Osteocyte (in vitro differentiated cells): ENCODE measurements at regions not wholly inside any gene's neighbourhood (a gene's known extent, or its start where the extent isn't known, plus 50 kb on each side); places are given as distances from the start of the nearest gene placed in this dataset.

Experiments
- DNase-seq: peaks from one replicate; pipeline ENCODE4 v3.0.0; 2021; ENCODE audit warnings: mixed read lengths; ENCODE audit not compliant: unreplicated experiment; ENCODE audit errors: extremely low spot score
- H3K27ac Mint-ChIP-seq: one replicate; pipeline ENCODE4 v1.8.0; 2021; ENCODE audit warnings: mild to moderate bottlenecking, mixed read lengths; ENCODE audit not compliant: unreplicated experiment
- H3K27me3 Mint-ChIP-seq: one replicate; pipeline ENCODE4 v1.8.0; 2021; ENCODE audit warnings: mixed read lengths; ENCODE audit not compliant: unreplicated experiment
- H3K36me3 Mint-ChIP-seq: one replicate; pipeline ENCODE4 v1.8.0; 2021; ENCODE audit warnings: mixed read lengths; ENCODE audit not compliant: unreplicated experiment
- H3K4me1 Mint-ChIP-seq: one replicate; pipeline ENCODE4 v1.8.0; 2021; ENCODE audit warnings: mixed read lengths; ENCODE audit not compliant: unreplicated experiment
- H3K4me3 Mint-ChIP-seq: one replicate; pipeline ENCODE4 v1.8.0; 2021; ENCODE audit warnings: mild to moderate bottlenecking, moderate library complexity, mixed read lengths; ENCODE audit not compliant: unreplicated experiment
- H3K9me3 Mint-ChIP-seq: one replicate; pipeline ENCODE4 v1.8.0; 2021; ENCODE audit warnings: mixed read lengths; ENCODE audit not compliant: unreplicated experiment
- CTCF ChIP-seq: fragments of 200-600 bp; sonication (generic); IDR thresholded peaks from 2 replicates; pipeline ENCODE4 v1.5.0; 2021; ENCODE audit warnings: antibody characterized with exemption, mild to moderate bottlenecking, moderate library complexity

DNA sequence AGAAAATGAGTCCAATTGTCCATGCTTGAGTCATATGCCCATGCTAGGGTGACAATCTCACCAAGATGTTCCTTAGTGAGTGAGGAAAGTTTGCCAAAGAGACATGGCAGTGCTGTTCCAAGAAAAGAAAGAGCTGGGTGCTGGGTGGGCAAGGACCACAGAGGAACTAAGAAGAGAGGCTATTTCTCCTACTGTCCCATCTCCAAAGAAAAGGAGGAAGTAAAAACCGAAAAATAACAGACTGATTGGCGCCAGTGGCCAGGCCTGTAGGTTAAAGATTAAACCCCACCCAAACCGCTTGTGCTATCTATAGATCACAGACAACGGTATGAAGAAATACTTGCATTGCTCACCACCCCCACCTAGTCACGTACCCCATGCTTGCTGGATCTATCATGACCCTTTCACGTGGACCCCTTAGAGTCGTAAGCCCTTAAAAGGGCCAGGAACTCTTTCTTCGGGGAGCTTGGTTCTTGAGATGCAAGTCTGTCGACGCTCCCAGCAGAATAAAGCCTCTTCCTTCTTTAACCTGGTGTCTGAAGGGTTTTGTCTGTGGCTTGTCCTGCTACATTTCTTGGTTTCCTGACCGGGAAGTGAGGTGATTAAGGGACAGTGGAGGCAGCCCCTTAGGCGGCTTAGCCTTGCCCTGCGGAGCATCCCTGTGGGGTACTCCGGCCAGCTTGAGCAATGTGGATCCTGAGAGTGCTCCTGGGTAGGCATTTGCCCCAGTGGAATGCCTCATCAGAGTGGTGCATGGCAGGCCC lies 606.5 kb downstream of the UQCRFS1 start:
- peaks cover 17% of the 10 kb centered on the region for H3K9me3 Mint-ChIP-seq
- peaks cover 4% of the 10 kb centered on the region for H3K36me3 Mint-ChIP-seq
- no peak for TF ChIP-seq CTCF
- H3K4me1 Mint-ChIP-seq, result no peaks in the 10 kb centered on the region
- DNase-seq, result peak; percentile 77
- H3K27me3 Mint-ChIP-seq, result no peaks in the 10 kb centered on the region
- H3K4me3 Mint-ChIP-seq, result no peak overlapping the region
- no peak overlapping the region for H3K27ac Mint-ChIP-seq

GRCh38 chr19:28605501-28606268 lies 607.3 kb downstream of the UQCRFS1 start:
- Mint-ChIP-seq H3K9me3 (peaks cover 17% of the 10 kb centered on the region), H3K4me3 (no peak overlapping the region)

GRCh38 chr19:28603453-28603852 lies 609.5 kb downstream of the UQCRFS1 start:
- Mint-ChIP-seq H3K27ac (no peak overlapping the region), H3K9me3 (peaks cover 17% of the 10 kb centered on the region), H3K27me3 (no peaks in the 10 kb centered on the region), H3K36me3 (peaks cover 4% of the 10 kb centered on the region), H3K4me1 (no peaks in the 10 kb centered on the region), H3K4me3 (no peak overlapping the region)
- no peak for DNase-seq
- no peak for TF ChIP-seq CTCF

More at GRCh38 chr19:28605501-28606268, 607.3 kb downstream of the UQCRFS1 start:
- peak; percentile 21 for DNase-seq
- no peak for TF ChIP-seq CTCF
- H3K27me3 Mint-ChIP-seq, result no peaks in the 10 kb centered on the region
- peaks cover 4% of the 10 kb centered on the region for H3K36me3 Mint-ChIP-seq
- no peaks in the 10 kb centered on the region for H3K4me1 Mint-ChIP-seq
- H3K27ac Mint-ChIP-seq, result no peak overlapping the region

DNA sequence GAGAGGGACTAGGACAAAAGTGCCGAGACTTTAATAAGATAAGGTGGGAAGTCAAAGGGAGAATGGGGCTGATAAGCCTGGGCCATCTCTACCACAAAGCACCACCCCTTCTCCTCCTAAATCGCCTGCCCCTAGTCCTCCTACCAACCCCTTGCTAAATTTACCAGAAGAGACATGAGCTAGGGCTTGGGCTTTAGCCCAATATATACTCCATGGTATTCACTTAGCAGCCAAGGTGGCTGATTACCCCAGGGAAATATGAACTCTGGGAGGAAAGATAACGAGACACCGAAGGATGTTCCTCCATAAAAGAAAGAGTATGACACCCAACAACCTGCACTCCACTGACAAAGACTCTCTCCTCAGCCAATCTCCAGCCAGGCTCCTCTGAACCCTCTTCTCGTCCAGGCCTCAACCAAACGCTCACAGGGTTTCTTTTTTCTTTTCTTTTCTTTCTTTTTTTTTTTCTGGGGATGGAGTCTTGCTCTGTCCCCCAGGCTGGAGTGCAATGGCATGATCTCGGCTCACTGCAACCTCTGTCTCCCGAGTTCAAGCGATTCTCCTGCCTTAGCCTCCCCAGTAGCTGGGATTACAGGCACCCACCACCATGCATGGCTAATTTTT lies 610.2 kb downstream of the UQCRFS1 start:
- H3K27me3 Mint-ChIP-seq, result no peaks in the 10 kb centered on the region
- peaks cover 4% of the 10 kb centered on the region for H3K36me3 Mint-ChIP-seq
- H3K4me1 Mint-ChIP-seq, result no peaks in the 10 kb centered on the region
- no peak overlapping the region for H3K27ac Mint-ChIP-seq
- DNase-seq, result no peak
- no peak for TF ChIP-seq CTCF
- H3K4me3 Mint-ChIP-seq, result no peak overlapping the region
- H3K9me3 Mint-ChIP-seq, result peaks cover 17% of the 10 kb centered on the region
